Endometrial microvascular endothelial cells (primary cell): ENCODE measurements at regions not wholly inside any gene's neighbourhood (a gene's known extent, or its start where the extent isn't known, plus 50 kb on each side); places are given as distances from the start of the nearest gene placed in this dataset.

Experiments
- in situ Hi-C: cut with HindIII; loops from 2 replicates; pipeline ENCODE4 v1.10.0; 2017; ENCODE audit warnings: low sequenced_read_pairs, low pct_unique_long_range_greater_than_20kb; ENCODE audit errors: inconsistent ontology term

DNA sequence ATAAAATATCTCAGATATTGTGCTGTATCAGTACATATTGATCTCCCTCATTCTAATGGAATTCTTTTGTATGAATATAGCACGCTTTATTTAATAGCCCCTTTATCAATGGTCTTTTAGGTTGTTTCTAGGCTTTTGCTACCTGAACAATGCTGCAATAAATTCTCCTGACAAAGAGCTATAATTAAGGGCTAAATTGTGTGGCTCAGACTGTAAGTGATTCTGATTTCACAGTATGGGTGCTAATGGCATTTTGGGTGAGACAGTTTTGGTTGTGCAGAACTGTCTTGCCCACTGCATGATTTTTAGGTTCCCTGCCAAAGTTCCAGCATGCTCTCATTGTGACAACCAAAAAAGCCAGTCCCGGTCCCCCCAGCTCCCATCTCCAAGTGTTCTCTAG lies 363.2 kb downstream of the REEP3 start:
- in situ Hi-C loops: no loop called here

DNA sequence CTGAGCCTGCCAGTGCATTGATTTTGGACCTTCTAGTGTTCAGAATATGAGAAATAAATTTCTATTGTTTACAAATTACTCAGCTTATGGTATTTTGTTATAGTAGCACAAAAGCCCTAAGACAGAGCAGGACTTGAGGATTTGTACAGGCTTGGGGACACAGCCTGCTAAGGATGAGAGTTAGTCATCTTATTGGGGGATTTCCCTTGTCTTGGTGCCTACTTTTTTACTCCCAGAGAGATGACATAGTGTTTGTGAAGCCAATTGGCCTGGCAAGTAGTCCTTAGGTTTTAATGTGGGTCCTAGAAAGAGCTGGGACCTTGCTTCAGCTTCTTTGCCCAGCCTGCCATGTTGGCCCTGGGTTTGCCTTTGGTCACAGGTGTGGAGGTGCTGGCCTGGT lies 364.0 kb downstream of the REEP3 start:
- in situ Hi-C loops: no loop called here

GRCh38 chr10:63886281-63887022 lies 365.3 kb downstream of the REEP3 start:
- in situ Hi-C loops: no loop called here

DNA sequence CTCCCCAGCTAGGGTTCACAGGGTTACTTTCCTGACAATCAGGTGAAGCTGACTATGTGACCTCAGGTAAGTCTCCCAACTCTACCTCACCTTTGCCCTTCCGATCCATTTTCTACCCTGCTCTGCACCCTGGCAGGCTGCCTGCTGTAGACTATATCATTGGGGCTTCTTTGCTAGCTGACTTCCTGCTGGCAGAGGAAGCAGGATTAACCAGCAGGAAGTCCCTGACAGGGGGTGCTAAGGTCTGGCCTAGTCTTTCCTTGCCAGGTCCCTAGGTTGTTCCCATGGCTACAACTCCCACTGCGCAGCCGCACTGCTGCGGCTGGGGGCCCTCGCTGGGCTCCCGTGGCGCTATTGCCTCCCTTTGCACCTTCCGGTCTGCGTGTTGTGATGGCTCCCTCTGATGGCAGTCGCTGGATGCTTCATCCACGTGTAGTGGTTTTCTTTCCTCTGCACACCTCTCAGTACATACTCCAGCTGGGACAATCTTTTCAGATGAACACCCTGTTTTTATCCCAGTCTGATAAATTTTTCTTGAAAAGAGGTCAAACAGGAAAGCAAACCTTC lies 365.9 kb downstream of the REEP3 start:
- in situ Hi-C loops: no loop called here

DNA sequence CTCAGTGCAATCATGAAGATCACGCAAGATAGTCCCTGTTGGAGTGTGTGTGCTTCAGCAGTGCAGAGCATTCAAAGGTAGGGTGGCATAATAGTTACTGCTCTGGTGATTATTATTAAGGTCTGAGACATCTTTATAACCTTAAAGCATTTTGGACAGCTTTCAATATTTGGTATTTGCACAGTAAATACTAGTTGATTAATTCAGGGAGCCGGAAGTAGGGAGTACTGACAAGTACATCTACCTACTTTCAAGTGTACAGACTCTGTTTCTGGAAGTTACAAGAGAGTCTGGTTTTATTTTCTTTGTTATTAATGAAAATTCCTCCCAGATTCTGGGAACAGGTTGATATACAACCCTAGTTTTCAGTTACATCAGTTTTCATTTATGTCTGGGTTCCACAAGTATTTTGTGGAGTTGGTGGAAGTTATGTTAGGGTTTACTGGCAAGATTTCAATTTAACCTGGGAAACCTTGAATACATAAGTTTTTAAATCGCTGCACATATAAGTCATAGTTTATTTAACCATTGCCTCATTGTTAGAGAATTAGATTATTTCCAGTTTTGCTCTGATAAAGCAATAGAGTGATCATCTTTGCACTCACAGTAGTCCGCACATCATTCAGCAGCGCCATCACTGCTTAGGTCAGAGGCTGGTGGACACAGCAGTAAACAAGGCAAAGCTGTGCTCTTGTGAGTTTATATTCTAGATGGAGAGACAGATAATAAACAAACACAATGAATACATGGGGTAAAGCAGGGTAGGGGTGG lies 366.6 kb downstream of the REEP3 start:
- in situ Hi-C loops: no loop called here

- in situ Hi-C loops: no loop called here
Measured at GRCh38 chr10:63889803-63890202, 368.6 kb downstream of the REEP3 start.

- in situ Hi-C loops: no loop called here
Measured at GRCh38 chr10:63896992-63897391, 375.8 kb downstream of the REEP3 start.

GRCh38 chr10:63899673-63900300 lies 378.6 kb downstream of the REEP3 start:
- in situ Hi-C loops: no loop called here

DNA sequence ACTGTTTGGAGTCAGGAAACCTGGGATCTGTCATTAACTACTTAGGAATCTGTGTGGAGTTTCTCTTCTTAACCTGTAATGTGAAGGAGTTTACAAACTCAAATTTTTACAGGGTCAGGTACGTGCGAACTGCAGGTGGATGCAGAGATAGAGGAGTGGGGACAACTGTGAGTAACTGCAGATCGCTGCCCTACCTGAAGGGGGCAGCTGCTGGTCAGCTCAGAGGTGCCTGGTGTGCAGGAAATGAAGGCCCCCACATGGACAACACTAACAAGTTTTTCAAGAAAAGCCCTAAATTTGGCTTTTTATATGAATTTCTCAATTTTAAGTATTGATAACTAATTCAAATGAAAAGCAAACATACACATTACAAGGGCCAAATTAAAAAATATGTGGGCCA lies 380.0 kb downstream of the REEP3 start:
- in situ Hi-C loops: no loop called here

- in situ Hi-C loops: no loop called here
Measured at GRCh38 chr10:63901881-63902280, 380.7 kb downstream of the REEP3 start.

GRCh38 chr10:63910806-63911205 lies 389.6 kb downstream of the REEP3 start:
- in situ Hi-C loops: no loop called here

DNA sequence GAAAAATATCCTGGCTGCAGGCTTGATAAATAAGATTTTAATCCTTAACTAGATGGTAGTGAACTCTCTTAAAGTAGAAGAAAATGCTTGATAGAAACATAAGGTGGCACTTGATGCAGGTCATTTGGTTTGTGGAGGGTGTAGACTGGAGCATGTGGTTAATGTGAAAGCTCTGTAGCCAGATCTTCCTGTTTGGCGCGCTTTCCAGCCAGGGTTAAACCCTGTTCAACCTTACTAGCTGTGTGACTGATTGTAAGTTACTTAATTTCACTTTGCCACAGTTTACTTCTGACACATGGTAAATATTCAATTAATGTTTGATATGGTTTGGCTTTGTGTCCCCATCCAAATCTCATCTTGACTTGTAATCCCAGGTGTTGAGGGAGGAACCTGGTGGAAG lies 394.0 kb downstream of the REEP3 start:
- in situ Hi-C loops: no loop called here

DNA sequence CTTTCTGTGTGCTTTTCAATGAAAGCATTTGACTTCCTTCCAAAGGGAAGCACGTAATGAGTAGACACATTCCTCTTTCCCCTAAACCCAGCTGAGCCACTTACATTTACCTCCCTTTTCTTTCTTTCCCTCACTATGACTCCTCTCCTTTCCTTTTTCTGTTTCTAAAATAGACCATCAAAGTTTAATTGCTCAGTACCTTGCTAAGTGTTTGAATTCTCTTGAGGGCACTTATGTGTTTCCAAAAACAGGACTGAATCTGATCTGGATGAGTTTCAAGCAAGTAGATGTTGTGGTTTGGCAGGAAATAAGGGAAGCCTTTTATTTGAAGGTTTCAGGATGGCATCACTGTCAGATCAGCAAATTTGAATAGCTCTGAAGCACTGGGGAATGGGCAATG lies 396.2 kb downstream of the REEP3 start:
- in situ Hi-C loops: no loop called here

DNA sequence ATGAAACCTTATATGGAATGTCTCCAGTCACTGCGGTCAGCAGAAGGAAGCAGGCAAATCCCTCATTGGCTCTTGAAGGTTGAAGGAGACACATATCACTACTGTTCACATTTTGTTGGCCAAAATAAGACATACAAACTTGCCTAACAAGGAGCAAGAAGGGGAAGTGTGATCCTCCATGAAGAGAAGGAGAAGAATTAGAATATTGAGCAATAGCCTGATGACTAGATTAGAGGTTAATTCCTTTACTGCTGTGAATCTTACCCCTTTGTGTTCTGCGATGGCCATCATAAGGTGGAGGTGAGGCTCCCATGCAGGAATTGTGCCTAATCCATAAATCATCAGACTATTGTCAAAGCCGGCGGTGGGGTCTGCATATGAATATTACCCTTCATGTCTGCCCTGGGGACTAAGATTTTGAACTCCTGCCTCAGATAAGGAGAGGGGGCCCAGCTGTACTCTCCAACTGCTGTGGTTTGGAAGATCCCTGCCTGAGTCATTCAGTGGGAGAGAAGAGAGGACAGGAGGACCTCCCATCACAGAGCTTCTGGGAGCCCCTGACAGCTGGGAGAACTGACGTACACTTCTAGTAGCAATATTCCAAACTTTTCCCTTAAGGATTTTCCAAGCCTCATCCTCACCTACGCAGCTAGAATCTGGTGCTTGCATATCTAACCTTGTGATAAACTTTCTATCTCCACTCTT lies 398.5 kb downstream of the REEP3 start:
- in situ Hi-C loops: no loop called here

- in situ Hi-C loops: no loop called here
Measured at GRCh38 chr10:63920926-63921325, 399.7 kb downstream of the REEP3 start.

DNA sequence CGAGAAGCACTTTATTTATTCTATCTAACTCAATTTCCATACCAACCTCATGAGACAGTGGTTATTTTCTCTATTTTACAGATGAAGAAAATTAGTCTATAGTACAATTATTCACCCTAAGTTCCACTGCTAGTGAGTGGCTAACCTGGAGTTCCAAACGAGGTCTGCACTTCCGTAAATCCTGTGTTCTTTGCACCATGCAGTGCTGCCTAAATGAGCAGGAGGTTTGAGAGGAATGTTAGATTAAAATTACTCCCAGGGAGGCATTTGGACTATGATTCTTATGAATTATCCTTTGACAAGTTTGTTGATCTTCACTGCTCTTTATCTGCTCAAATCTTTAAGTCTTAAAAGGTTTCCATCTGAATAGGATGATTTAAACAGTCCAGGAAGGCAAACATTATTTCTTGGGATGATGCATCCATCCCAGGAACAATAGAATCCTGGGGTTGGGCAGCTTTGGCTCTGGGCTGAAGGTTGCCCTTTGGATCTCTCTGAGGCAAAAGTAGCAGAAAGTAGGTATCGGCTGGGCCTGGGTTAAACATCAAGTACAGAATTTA lies 400.8 kb downstream of the REEP3 start:
- in situ Hi-C loops: no loop called here

DNA sequence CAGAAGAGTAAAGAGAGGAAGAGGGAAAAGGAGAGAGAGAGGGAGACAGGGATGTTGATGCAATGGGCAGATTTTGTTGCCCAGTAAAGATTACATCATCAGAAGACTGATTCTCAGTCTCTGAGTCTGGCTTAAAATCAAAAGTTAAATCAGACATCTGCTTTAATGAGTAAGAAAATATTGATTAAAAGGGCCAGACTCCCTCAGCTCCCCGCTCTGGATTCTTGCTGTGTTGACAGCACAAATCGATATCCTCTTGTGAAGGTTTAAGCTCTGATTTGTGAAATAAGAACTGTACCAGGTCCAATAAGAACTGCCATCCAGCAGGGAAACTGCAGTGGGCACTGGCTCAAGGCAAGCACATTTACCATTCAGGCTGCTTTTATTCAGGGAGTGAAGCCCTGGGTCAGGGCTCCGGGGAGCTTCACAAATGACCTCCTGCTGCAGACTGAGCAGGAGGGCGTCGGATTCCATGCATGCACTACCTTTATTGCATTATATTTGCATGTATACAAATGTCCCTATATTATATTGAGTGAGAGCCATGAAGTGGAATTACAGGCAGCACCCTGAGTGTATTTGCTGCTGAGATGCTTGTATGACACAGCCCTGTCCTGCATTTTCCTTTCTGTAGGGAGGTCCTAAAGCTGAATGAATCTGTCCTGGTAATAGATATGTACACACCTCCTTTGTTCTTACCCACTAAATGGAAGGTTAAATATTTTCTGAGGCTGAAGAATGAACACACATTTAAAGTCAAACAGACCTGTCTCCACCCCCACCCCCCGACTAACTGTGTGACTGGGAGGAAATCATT lies 401.5 kb downstream of the REEP3 start:
- in situ Hi-C loops: no loop called here

DNA sequence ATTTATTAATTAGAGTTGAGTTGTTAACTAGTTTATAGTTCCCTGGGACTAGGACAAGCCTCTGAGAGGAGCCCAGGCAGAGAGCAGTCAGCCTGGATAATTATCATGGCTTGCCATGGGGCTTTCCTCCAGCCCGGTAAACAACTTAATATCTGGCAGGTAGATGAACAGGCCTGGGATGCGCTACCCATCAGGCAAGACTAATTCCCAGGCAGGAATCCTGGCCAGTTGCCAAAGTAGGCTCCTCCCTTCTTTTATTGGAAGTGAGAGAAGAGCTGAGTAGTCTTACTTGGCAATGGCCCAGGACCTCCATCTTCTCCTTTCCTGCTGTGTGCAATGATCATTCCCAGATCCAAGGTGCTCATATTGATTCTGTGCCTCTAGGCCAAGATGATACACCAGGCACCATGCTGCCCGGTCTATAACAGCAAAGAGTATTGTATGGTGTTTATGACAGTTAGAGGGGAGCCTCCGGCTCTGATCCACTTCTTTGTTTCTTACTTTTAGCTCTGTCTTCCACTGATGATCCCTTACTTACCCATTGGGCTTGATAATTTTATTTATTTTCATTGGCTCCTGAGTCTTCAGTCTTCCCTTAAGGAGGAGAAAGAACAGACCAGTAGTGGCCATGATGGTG lies 408.7 kb downstream of the REEP3 start:
- in situ Hi-C loops: no loop called here
